IMR-90 (cell line): ENCODE measurements at regions not wholly inside any gene's neighbourhood (a gene's known extent, or its start where the extent isn't known, plus 50 kb on each side); places are given as distances from the start of the nearest gene placed in this dataset.

Source experiments
- CTCF ChIP-seq: conservative IDR thresholded peaks from 2 replicates; pipeline ENCODE4 v1.5.1; 2012; ENCODE audit warnings: mild to moderate bottlenecking, low read depth, low read length, improper control_type of control experiment
- USF2 ChIP-seq: fragments of 150-350 bp; IDR thresholded peaks from 2 replicates; pipeline ENCODE4 v1.6.1; 2017; ENCODE audit warnings: mild to moderate bottlenecking, antibody characterized with exemption, low read length, low read depth

- no peak for TF ChIP-seq CTCF
- TF ChIP-seq USF2 = no peak
Observed at GRCh38 chr4:43189741-43190140, 297.2 kb downstream of the GRXCR1 start.
